B cell (primary cell): ENCODE measurements at regions not wholly inside any gene's neighbourhood (a gene's known extent, or its start where the extent isn't known, plus 50 kb on each side); places are given as distances from the start of the nearest gene placed in this dataset.

Experiments
- ATAC-seq: fragments of 200-7000 bp; cut with Tn5 transposase; one replicate; pipeline ENCODE4 v1.10.0; 2021; ENCODE audit warnings: low read depth, mild to moderate bottlenecking, moderate number of reproducible peaks, moderate library complexity
- CTCF ChIA-PET: fragments of 350-600 bp; sonication (Branson Sonifier 250); formaldehyde crosslinking; loops from one replicate; lab custom pipeline; 2021; ENCODE audit warnings: antibody characterized with exemption, inconsistent platforms; lab: Charles Lee
- POLR2A ChIA-PET: fragments of 350-600 bp; sonication (Branson Sonifier 250); formaldehyde crosslinking; loops from one replicate; lab custom pipeline; 2021; ENCODE audit warnings: antibody characterized with exemption; lab: Charles Lee
- DNase-seq: peaks from one replicate; pipeline ENCODE4 v3.0.0; 2013
- H2AFZ ChIP-seq: 2 replicates; pipeline ENCODE4 v1.6.1; 2012; ENCODE audit warnings: mild to moderate bottlenecking, low read depth, low read length; ENCODE audit not compliant: insufficient read depth, poor library complexity, severe bottlenecking
- H3K27ac ChIP-seq, 2 donors: 1 replicate in 1 of 2; 2 replicates in 1 of 2; pipeline ENCODE4 v1.5.1; 2012 to 2013; ENCODE audit warnings: low read length in 2 of 2, mild to moderate bottlenecking in 2 of 2, moderate library complexity in 1 of 2
- H3K27me3 ChIP-seq, 4 experiments: fragments of 200-600 bp in 1 of 4; sonication (generic) in 1 of 4; replicated peaks in 1 of 4; 1 replicate in 2 of 4; 2 replicates in 2 of 4; pipeline versions ENCODE4 v1.6.1 to v1.7.0; 2013 to 2016; ENCODE audit warnings: low read length in 3 of 4, mild to moderate bottlenecking in 2 of 4, mixed read lengths in 1 of 4, moderate library complexity in 1 of 4; ENCODE audit not compliant: insufficient read depth in 4 of 4, control insufficient read depth in 3 of 4; ENCODE audit errors: control extremely low read depth in 1 of 4
- H3K36me3 ChIP-seq, 2 experiments: replicated peaks in 1 of 2; 1 replicate in 1 of 2; 2 replicates in 1 of 2; pipeline versions ENCODE4 v1.6.1 to v1.7.1; 2013; ENCODE audit warnings: low read length in 1 of 2; ENCODE audit not compliant: insufficient read depth in 2 of 2, control insufficient read depth in 1 of 2; ENCODE audit errors: control extremely low read depth in 1 of 2, extremely low read depth in 1 of 2
- H3K4me1 ChIP-seq, 2 donors: fragments of 200-600 bp in 1 of 2; sonication (generic) in 1 of 2; 1 replicate in 1 of 2; 2 replicates in 1 of 2; pipeline versions ENCODE4 v1.5.1 to v1.6.1; 2013 to 2017; ENCODE audit warnings: low read length in 2 of 2; ENCODE audit not compliant: control insufficient read depth in 2 of 2, insufficient read depth in 2 of 2
- H3K4me2 ChIP-seq: replicated peaks from 2 replicates; pipeline ENCODE3; 2012; ENCODE audit warnings: mild to moderate bottlenecking, low read depth, low read length; ENCODE audit not compliant: poor library complexity, severe bottlenecking
- H3K4me3 ChIP-seq, 5 experiments: fragments of 200-600 bp in 1 of 5; sonication (generic) in 1 of 5; 1 replicate in 3 of 5; 2 replicates in 2 of 5; pipeline versions ENCODE4 v1.5.1 to v1.7.0; 2011 to 2016; ENCODE audit warnings: low read length in 4 of 5, mild to moderate bottlenecking in 4 of 5, low read depth in 2 of 5, control low read depth in 1 of 5, moderate library complexity in 1 of 5; ENCODE audit not compliant: insufficient read depth in 1 of 5; ENCODE audit errors: control extremely low read depth in 1 of 5, extremely low read depth in 1 of 5
- H3K79me2 ChIP-seq: fragments of 200-600 bp; sonication (generic); one replicate; pipeline ENCODE4 v1.6.0; 2016; ENCODE audit warnings: low read length; ENCODE audit not compliant: control insufficient read depth, insufficient read depth
- H3K9ac ChIP-seq: fragments of 200-600 bp; sonication (generic); 2 replicates; pipeline ENCODE4 v1.6.1; 2017; ENCODE audit warnings: mild to moderate bottlenecking, low read length, moderate library complexity
- H3K9me3 ChIP-seq, 3 donors: one replicate each; pipeline versions ENCODE4 v1.6.1 to v1.7.1; 2013; ENCODE audit warnings: low read length in 2 of 3; ENCODE audit not compliant: control insufficient read depth in 2 of 3, insufficient read depth in 1 of 3; ENCODE audit errors: control extremely low read depth in 1 of 3
- H4K20me1 ChIP-seq: 2 replicates; pipeline ENCODE4 v1.6.0; 2012; ENCODE audit warnings: mild to moderate bottlenecking, low read length; ENCODE audit not compliant: insufficient read depth, control insufficient read depth, poor library complexity, severe bottlenecking
- H3K27ac Mint-ChIP-seq: one replicate; pipeline ENCODE4 v1.8.0; 2021; ENCODE audit warnings: mixed read lengths
- H3K27me3 Mint-ChIP-seq: one replicate; pipeline ENCODE4 v1.8.0; 2021; ENCODE audit warnings: mixed read lengths
- H3K4me1 Mint-ChIP-seq: one replicate; pipeline ENCODE4 v1.8.0; 2021; ENCODE audit warnings: mixed read lengths
- H3K4me3 Mint-ChIP-seq: one replicate; pipeline ENCODE4 v1.8.0; 2021; ENCODE audit warnings: mixed read lengths
- H3K9me3 Mint-ChIP-seq: one replicate; pipeline ENCODE4 v1.8.0; 2022; ENCODE audit warnings: mixed read lengths; ENCODE audit not compliant: insufficient read depth
- CTCF ChIP-seq: fragments of 200-600 bp; IDR thresholded peaks from one replicate; pipeline ENCODE4 v1.8.0; 2022; ENCODE audit warnings: antibody characterized with exemption, mild to moderate bottlenecking
- EZH2 ChIP-seq: IDR thresholded peaks from 2 replicates; pipeline ENCODE4 v1.6.1; 2012; ENCODE audit warnings: borderline replicate concordance, low read depth, mild to moderate bottlenecking, moderate library complexity, low read length; ENCODE audit not compliant: insufficient read depth, poor library complexity, severe bottlenecking
- WGBS: methylation state at CpG from one replicate; pipeline ENCODE4 v1.1.5; 2013; ENCODE audit warnings: missing lambda C conversion rate; ENCODE audit not compliant: insufficient coverage; 5-methylcytosine and 5-hydroxymethylcytosine counted together
- intact Hi-C: fragments of 100-400 bp; cut with micrococcal nuclease; formaldehyde crosslinking; loops from one replicate; pipeline ENCODE4 v1.10.0; 2022

- Mint-ChIP-seq H3K4me1 (peaks cover 2% of the 10 kb centered on the region), H3K4me3 (no peak overlapping the region), H3K27ac (no peak overlapping the region), H3K27me3 (peaks cover 15% of the 10 kb centered on the region), H3K9me3 (no peaks in the 10 kb centered on the region)
- Histone ChIP-seq H3K27ac (no peak overlapping the region), H2AFZ (no peak overlapping the region), H3K4me2 (no peak overlapping the region), H3K27me3 (no peaks in the 10 kb centered on the region), H3K36me3 (no peaks in the 10 kb centered on the region), H3K9ac (no peak overlapping the region), H3K79me2 (no peaks in the 10 kb centered on the region), H3K4me3 (no peak overlapping the region), H3K4me1 (no peaks in the 10 kb centered on the region), H4K20me1 (no peaks in the 10 kb centered on the region), H3K9me3 (no peaks in the 10 kb centered on the region)
- WGBS: no CpG with 5 or more reads among the region's 1 CpG
- POLR2A ChIA-PET: no interaction called here
- CTCF ChIA-PET: no interaction called here
- DNase-seq (no peak), ATAC-seq (no peak)
- intact Hi-C loops: no loop called here
- TF ChIP-seq EZH2 (no peak), CTCF (no peak)
Observed at GRCh38 chr7:142698429-142698828, 50.8 kb upstream of the PRSS1 start.

GRCh38 chr7:142697270-142697669 lies 52.0 kb upstream of the PRSS1 start:
- POLR2A ChIA-PET: no interaction called here
- Mint-ChIP-seq H3K27me3 (peaks cover 15% of the 10 kb centered on the region), H3K4me3 (no peak overlapping the region), H3K4me1 (peaks cover 2% of the 10 kb centered on the region), H3K9me3 (no peaks in the 10 kb centered on the region), H3K27ac (no peak overlapping the region)
- H4K20me1 ChIP-seq: no peaks in the 10 kb centered on the region
- no peak for ATAC-seq
- no peaks in the 10 kb centered on the region for H3K27me3 ChIP-seq
- CTCF ChIA-PET: no interaction called here
- no peak overlapping the region for H3K4me3 ChIP-seq
- no peaks in the 10 kb centered on the region for H3K79me2 ChIP-seq
- H3K9ac ChIP-seq: no peak overlapping the region
- H2AFZ ChIP-seq: no peak overlapping the region
- no peak overlapping the region for H3K27ac ChIP-seq
- DNase-seq: no peak
- no peaks in the 10 kb centered on the region for H3K36me3 ChIP-seq
- no peaks in the 10 kb centered on the region for H3K4me1 ChIP-seq
- WGBS: 64% methylated on average over 4 of the region's 4 CpGs
- no peak for TF ChIP-seq CTCF
- no peak for TF ChIP-seq EZH2
- no peak overlapping the region for H3K4me2 ChIP-seq
- H3K9me3 ChIP-seq: no peaks in the 10 kb centered on the region
- intact Hi-C loops: no loop called here
